T47D (cell line): ENCODE measurements at regions not wholly inside any gene's neighbourhood (a gene's known extent, or its start where the extent isn't known, plus 50 kb on each side); places are given as distances from the start of the nearest gene placed in this dataset.

Source experiments
- DNase-seq, 2 experiments: peaks; one replicate each; pipeline versions ENCODE4 v3.0.0 to v3.0.0-alpha.2; 2011 to 2012; ENCODE audit warnings: low read depth in 1 of 2, low spot score in 1 of 2
- JUND ChIP-seq: IDR thresholded peaks from 2 replicates; pipeline ENCODE4 v1.6.1; 2012; ENCODE audit warnings: low read depth
- in situ Hi-C: cut with HindIII; loops from 2 replicates; pipeline ENCODE4 v1.10.0; 2016; ENCODE audit warnings: low sequenced_read_pairs, low pct_unique_long_range_greater_than_20kb

DNA sequence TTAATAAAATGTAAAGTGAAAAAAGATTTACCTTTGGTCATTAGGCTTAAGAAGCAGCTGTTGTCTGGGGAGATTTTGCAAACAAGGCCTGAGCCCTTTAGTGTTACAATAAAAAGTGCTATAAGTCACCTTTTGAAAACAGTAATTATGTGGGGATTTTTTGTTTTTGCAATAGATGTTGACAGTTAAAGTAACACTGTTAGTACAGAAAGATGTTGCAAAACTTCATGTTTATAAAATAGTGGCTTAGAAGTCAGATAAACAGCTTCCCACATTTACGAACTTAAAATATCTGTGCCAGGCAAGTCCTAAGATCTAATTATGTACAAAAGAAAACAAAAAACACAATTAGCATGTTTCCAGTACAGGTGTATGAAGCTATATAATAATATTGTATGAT lies 138.0 kb upstream of the IRS2 start:
- DNase-seq: no peak
- TF ChIP-seq JUND: no peak
- in situ Hi-C loops: no loop called here

DNA sequence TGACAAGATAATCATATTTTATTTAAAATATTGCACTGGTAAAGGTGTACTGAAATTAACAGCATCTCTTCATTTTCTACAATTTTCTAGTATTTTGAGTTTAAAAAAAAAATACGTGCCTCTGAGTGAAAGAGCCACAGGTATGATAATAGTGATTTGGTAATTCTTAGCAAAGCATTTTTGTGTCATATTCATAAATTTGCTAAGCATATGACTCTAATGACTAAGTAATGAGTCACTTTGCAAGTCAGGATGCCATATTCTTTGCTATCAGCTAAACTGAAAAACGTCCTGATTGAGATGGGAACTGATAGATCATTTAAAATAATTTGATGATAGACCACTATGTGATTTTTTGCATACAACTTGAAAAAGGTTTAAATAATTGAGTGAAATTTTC lies 136.1 kb upstream of the IRS2 start:
- DNase-seq: no peak
- no peak for TF ChIP-seq JUND
- in situ Hi-C loops: no loop called here

DNA sequence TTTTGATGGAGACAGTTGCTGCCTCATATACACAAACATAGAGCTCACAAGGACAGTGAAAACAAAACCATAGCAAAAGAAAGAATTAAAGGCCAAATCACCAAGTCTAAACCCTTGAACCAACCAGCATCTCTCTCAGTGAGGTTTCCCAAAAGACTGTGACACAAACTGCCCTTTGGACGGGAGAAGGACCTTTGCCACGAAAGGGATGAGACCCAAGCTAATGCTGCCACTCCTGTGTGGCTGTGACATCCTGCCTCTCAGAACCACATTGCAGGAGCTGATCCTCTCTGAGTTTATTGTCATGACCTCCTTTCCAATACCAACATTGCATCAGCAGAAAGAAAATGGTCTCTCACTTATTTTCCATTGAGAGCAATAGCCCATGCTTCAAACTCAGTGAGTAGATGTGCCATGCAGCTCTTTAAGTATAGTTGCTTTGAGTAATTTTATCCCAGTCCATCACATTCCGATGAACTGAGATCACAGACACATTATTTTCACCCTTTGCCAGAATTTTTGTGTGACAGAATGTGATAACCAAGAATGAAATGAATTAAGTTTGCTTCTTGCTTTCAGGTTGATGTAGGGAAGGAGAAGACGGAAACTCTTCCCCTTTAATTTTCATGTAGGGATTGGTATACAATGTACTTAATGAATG lies 133.5 kb upstream of the IRS2 start:
- DNase-seq: no peak

DNA sequence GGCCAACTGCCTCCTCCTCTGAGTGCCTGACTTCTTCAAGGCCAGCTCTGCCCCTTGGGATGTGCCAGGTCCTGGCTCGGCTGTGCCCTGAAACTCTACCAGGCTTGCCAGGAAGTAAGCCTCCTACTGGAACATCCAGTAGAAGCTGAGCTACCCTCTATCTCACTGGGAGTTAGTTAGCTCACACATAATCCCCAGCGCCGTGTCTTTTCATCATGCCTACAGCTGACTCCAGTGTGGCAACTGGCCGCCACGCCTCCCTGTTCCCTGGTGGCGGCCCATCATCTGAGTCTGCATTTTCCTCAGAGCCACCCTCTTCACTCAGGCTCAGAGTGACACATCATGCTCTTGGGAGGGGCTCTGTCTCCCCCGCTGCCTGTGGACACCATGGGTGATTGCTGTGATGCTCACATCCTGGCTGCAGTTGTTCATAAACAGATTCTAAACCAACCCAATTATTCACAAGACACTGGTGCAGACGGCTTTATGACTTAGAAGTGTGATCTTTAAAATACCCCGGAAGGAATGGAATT lies 131.9 kb upstream of the IRS2 start:
- in situ Hi-C loops: no loop called here
- TF ChIP-seq JUND: no peak
- DNase-seq: no peak

More for the DNA sequence above, 133.5 kb upstream of the IRS2 start:
- in situ Hi-C loops: no loop called here
- no peak for TF ChIP-seq JUND

DNA sequence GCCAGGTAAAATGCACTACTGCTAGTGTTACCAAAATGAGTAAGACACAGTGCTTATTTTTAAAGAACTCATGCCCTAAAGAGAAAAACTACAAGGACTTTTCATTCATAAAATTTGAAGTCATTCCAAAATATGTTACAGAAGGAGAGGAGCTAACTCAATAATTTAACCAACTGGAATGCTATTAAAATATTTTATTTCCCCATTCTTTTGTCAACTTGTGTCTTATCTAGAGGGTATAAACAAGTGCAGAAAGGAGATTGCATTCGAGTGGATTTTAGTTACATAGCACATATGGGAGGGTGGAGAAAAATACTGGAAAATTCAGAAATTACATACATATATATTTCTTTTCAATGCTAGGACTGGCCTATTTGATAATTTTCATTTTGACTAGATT lies 131.0 kb upstream of the IRS2 start:
- no peak for DNase-seq

DNA sequence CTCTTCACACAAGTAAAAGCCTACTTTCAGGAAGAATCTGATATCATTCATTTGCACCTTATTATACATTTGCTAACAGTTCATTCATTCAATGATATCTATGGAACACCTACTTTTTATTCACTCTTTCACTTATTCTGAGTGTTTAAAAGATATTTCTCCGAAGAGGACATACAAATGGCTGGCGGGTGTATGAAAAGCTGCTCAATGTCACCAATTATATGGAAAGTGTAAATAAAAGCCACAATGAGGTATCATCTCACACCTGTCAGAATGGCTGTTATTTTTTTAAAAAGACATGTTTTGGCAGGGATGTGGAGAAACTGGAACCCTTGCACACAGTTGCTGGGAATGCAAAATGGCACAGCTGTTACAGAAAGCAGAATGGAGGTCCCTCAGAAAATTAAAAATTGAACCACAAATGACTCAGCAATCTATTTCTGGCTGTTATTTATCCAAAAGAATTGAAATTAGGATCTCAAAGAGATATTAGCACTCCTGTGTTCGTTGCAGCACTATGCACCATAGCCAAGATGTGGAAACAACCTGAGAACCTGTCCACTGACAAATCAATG lies 127.6 kb upstream of the IRS2 start:
- no peak for DNase-seq

More for the DNA sequence above, 131.0 kb upstream of the IRS2 start:
- in situ Hi-C loops: no loop called here
- no peak for TF ChIP-seq JUND

DNA sequence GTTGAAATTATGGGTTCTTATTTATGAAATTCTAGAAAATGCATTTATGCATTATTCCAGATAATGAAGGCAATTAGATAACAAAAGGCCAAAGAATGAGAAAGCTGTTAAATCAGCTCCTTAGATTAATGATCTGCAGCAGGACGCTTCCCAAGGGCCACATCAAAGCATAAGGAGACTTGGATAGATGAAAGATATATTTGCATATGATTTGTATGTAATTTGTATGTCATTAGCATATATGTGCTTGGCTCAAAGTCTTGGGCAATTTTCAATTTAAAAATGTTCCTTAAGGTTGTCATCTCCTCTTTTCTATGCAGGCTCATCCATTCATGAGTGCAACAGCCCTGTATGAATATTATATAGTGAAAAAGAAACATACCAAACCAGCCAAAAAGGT lies 126.8 kb upstream of the IRS2 start:
- TF ChIP-seq JUND: no peak
- in situ Hi-C loops: no loop called here
- DNase-seq: no peak

More for the DNA sequence above, 127.6 kb upstream of the IRS2 start:
- in situ Hi-C loops: no loop called here
- no peak for TF ChIP-seq JUND

DNA sequence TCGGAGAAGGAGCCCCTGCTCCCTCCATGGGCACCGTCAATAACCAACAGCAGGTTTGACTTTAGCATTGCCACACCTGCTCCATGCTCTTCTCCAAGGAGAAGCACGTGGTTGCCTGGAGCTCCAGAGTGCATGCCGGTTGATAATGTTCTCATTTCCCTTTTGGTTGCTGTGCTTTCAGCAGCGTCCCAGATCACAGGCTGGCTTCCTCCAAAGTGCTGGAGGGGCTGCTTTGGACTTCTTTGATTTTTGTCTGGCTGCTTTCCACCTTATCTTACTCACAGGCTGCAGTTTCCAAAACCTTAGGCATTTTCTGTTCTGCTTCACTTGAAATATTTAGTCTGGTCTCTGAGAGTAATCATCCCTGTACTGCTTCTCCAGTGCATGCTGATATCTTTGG lies 123.8 kb upstream of the IRS2 start:
- no peak for DNase-seq
- TF ChIP-seq JUND: no peak
- in situ Hi-C loops: no loop called here

DNA sequence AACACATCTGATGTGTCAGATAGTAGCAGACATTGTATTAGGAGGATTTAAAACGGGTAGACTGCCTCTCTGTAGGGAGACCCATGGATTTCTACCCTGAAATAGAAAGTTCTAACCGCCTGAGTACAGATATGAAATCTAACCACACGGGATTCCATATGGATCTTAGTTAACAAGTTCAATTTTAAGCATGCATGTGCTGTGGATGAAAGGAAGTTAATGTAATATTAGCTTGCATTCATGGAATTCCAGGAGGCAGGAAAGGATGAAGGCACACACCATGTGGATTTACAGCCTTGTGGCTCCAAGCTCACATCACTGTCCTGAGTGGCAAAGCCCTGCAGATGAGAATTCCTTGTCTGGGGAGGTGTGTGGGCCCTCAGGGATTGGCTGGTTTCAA lies 120.6 kb upstream of the IRS2 start:
- no peak for TF ChIP-seq JUND
- DNase-seq: no peak
- in situ Hi-C loops: no loop called here

DNA sequence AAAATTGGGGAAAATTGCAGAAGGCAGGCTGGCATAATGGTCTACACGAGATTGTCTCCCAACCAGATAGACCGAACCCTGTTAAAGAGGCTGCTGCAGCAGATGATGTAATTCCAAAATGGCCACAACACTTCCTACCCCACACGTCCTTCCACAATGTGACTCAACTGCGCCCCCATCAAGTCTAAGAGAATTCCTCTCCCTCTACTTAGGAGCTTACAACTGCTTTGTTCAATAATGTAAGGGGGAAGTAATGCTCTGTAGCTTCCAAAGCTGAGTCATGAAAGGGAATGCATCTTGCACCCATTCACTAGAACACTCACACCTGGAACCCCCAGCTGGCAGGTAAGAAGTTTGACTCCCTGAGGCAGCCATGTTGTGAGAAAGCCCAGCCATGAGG lies 117.8 kb upstream of the IRS2 start:
- TF ChIP-seq JUND: no peak
- in situ Hi-C loops: no loop called here
- DNase-seq: no peak

DNA sequence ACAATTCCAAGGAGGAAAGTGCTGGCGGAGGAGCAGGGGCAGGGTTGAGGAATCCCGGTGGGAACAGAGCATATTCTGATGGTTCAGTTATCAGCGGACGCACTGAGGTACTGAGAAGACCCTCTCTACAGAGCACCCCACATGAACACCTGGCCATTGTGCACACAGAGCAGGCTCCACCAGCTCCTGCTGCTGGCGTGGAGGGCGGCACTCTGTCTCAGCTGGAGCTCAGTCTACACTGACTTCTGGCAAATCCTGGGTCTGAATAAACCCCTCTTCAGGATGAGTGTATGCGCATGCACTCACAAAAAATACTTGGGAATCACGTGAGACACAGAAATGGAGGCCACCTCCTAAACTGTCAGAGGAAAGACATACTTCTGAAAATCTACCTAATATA lies 114.4 kb upstream of the IRS2 start:
- no peak for DNase-seq
- in situ Hi-C loops: no loop called here
- TF ChIP-seq JUND: no peak

DNA sequence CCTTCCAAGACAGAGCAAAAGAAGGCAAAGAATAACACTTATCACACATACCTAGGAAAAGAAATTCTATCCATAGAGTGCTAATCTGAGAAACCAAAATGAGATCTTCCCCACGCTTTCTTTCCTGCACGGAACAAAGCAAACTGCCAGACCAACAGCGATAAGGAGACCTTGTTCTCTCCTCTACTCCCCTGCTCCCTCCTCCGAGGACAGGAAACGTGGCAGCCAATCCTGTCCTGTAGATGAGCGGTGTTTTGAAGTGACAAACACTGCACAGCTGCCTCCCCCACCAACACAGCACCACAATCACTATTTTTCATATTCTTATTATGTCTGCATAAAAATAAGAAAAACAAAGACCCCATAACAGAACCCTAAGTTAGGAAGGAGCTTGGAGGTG lies 113.9 kb upstream of the IRS2 start:
- DNase-seq: no peak
- in situ Hi-C loops: no loop called here
- no peak for TF ChIP-seq JUND

DNA sequence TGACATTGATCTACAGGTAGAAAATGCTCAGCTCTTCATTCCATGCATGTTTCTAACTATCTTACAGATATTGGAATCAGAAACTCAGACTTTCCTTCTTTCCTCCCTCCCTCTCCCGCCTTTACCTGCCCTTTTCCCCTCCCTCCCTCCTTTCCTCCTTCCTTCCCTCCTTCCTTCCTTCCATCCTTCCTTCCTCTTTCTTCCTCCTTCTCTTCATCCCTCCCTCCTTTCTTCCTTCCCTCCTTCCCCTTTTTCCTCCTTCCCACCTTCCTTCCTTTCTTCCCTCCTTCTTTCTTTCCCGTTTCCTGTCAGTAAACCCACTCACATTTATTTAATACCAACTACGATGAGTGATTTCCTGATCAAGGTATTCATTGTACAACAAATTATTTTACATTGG lies 113.4 kb upstream of the IRS2 start:
- TF ChIP-seq JUND: no peak
- DNase-seq: no peak
- in situ Hi-C loops: no loop called here

DNA sequence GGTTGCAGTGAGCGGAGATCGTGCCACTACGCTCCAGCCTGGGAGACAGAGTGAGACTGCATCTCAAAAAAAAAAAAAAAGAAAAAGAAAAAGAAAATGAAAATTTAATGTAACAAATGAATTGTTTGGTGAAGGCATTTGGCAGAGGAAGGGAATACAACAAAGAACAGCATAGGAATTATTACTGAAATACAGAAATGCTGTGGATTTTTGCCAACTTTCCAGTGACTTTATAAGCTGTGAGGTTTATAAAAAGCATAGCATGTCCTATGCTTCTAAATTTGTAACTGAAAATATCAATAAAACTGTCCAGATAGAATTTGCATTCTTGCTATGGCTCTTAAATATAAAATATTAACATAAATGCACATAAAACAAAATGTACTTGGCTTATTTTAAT lies 112.9 kb upstream of the IRS2 start:
- in situ Hi-C loops: no loop called here
- DNase-seq: no peak
- no peak for TF ChIP-seq JUND
